IPS DF 6.9 (cell line): ENCODE measurements at regions not wholly inside any gene's neighbourhood (a gene's known extent, or its start where the extent isn't known, plus 50 kb on each side); places are given as distances from the start of the nearest gene placed in this dataset.

Source experiments
- DNase-seq: peaks from one replicate; pipeline ENCODE4 v3.0.0-alpha.2; 2013; ENCODE audit warnings: low read depth, low spot score
- H3K27ac ChIP-seq: one replicate; pipeline ENCODE4 v1.5.1; 2013; ENCODE audit warnings: low read length, control low read depth
- H3K27me3 ChIP-seq: 2 replicates; pipeline ENCODE4 v1.6.1; 2013; ENCODE audit warnings: mild to moderate bottlenecking, low read length; ENCODE audit not compliant: control insufficient read depth, insufficient read depth
- H3K36me3 ChIP-seq: 2 replicates; pipeline ENCODE4 v1.6.1; 2013; ENCODE audit warnings: low read length; ENCODE audit not compliant: control insufficient read depth, insufficient read depth
- H3K4me1 ChIP-seq: 2 replicates; pipeline ENCODE4 v1.6.1; 2013; ENCODE audit warnings: low read length; ENCODE audit not compliant: control insufficient read depth, insufficient read depth
- H3K4me3 ChIP-seq: 2 replicates; pipeline ENCODE4 v1.5.1; 2013; ENCODE audit warnings: mild to moderate bottlenecking, low read length
- H3K9me3 ChIP-seq: 2 replicates; pipeline ENCODE4 v1.6.1; 2013; ENCODE audit warnings: low read length, inconsistent platforms; ENCODE audit not compliant: control insufficient read depth, insufficient read depth
- WGBS: extraction: QIAGEN DNeasy Blood & Tissue Kit; methylation state at CpG from one replicate; pipeline ENCODE4 v1.1.7; 2013; ENCODE audit warnings: mixed read lengths, missing lambda C conversion rate; ENCODE audit not compliant: insufficient read length, insufficient coverage; 5-methylcytosine and 5-hydroxymethylcytosine counted together

DNA sequence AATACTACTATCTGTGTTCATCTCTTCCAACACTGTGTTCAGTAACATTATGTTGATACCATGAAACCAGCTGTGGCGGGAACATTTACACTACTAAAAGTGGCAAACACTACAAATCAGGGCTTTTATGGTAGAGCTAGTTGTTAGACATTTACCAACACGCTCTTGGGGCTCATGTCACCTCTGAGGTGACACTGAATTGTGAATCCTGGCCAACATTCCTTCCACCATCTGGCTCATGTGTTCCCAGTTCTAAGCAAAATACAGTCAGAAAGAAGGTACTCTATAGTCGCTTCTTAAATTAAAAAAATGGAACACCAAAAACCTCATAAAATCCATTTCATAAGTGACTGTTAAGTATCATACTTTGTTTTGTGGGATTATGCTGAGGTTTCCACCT lies 436.6 kb downstream of the FUT8 start:
- no peak for DNase-seq
- Histone ChIP-seq H3K27me3 (no peaks in the 10 kb centered on the region), H3K9me3 (no peaks in the 10 kb centered on the region), H3K27ac (no peak overlapping the region), H3K36me3 (no peaks in the 10 kb centered on the region), H3K4me3 (no peak overlapping the region), H3K4me1 (no peaks in the 10 kb centered on the region)
- WGBS, result no CpG with 5 or more reads among the region's 3 CpGs

DNA sequence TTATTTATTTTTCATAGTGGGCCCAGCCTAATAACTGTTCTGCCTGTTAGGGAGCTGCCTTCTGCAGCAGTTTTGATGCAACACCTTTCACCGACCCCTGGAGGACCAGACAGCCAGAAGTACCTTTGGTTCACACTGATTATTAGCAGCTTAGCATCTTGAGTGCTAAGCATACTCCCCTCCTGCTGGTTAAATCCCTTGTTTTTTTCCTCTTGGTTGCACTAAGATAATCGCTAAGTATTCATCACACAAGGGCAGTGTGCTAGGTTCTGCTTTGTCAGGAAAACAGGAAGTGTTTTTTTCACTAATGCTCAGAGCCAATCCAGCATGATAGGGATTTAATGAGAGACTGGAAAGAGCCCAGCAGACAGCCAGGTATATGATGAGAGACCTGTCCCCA lies 437.0 kb downstream of the FUT8 start:
- no peak for DNase-seq
- no peak overlapping the region for H3K4me3 ChIP-seq
- no peaks in the 10 kb centered on the region for H3K36me3 ChIP-seq
- no peak overlapping the region for H3K27ac ChIP-seq
- H3K9me3 ChIP-seq, result no peaks in the 10 kb centered on the region
- WGBS, result no CpG with 5 or more reads among the region's 2 CpGs
- H3K4me1 ChIP-seq, result no peaks in the 10 kb centered on the region
- no peaks in the 10 kb centered on the region for H3K27me3 ChIP-seq

DNA sequence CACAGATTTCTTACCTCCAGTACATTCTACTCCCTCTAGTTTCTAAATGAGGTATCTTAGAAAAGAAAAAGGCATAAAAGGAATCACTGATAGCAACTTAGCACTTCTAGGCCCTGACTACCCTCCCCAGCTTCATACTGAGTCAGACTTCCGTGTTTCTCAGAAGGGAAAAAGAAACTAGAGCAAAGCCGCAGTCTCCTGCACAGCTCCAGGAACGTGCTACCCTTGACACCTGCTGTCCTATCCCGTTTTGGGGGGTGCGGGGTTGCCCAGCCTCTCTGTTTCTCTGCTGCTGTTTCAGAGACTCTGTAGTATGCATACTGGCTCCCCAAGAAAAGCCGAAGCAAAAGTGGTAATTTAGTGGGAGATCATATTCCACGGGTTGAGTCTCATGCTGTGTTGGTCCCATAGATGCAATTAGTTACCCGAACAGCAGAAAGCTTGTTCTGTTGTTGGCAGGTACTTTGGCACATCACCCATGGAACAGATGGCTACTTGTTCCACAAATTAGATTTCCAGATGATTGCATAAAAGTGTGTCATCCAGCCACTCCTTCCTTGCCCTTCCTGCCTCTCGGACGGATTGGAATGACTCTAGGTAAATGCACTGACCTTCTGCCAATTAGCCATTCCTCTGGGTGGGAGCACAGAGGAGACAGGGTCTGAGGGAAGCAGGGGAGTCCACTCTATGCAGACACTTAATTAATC lies 438.1 kb downstream of the FUT8 start:
- WGBS, result no CpG with 5 or more reads among the region's 10 CpGs
- DNase-seq, result no peak
- H3K27ac ChIP-seq, result no peak overlapping the region
- no peak overlapping the region for H3K4me3 ChIP-seq
- no peaks in the 10 kb centered on the region for H3K4me1 ChIP-seq
- no peaks in the 10 kb centered on the region for H3K9me3 ChIP-seq
- no peaks in the 10 kb centered on the region for H3K36me3 ChIP-seq
- H3K27me3 ChIP-seq, result no peaks in the 10 kb centered on the region

DNA sequence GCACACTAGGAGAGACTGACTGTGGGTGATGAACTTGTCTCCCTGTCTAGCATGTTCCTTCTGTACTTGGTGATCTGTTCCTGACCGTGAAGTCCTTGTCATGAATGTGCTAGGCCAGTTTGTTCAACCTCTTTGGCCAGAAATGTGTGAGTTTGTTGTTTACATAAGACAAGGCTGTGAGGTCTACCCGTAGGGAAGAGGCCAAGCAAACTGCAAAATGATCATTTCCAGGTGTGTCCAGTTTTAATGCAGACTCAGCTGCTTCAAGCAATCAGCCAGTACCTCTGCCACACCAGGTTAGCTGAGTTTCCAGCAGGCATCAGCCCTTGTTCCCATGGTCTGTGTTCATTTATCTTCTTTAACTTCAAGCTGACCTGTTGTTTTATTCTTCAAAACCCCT lies 440.2 kb downstream of the FUT8 start:
- Histone ChIP-seq H3K4me1 (no peaks in the 10 kb centered on the region), H3K36me3 (no peaks in the 10 kb centered on the region), H3K27ac (no peak overlapping the region), H3K27me3 (no peaks in the 10 kb centered on the region), H3K9me3 (no peaks in the 10 kb centered on the region), H3K4me3 (no peak overlapping the region)
- no peak for DNase-seq
- WGBS, result no CpG with 5 or more reads among the region's 2 CpGs

DNA sequence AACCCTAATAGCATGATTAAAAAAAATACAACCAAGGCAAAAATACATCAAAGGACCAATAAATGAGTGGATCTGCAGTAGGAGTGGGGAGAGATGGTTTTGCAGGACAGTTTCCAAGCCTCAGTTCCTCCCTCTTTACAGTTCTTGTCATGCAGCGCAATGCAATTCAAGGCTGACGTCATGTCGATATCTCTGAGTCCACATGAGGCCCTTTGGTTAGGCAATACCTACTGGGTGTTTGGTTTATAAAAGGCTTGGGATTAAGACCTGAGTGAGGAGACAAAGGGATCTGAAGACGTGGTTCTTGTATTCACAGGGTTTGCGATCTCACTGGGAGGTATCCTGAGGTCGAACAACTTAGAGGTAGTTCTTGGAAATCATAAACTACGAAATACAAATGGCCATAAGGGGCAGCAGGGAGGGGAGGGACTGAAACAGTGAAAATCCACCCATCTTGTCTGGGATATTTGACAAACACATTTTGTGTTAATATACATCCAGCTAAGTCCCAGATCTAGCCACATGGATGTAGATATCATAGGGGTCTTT lies 441.0 kb downstream of the FUT8 start:
- H3K36me3 ChIP-seq, result no peaks in the 10 kb centered on the region
- H3K4me3 ChIP-seq, result no peak overlapping the region
- DNase-seq, result no peak
- no peak overlapping the region for H3K27ac ChIP-seq
- no CpG with 5 or more reads among the region's 7 CpGs for WGBS
- H3K4me1 ChIP-seq, result no peaks in the 10 kb centered on the region
- no peaks in the 10 kb centered on the region for H3K27me3 ChIP-seq
- no peaks in the 10 kb centered on the region for H3K9me3 ChIP-seq

DNA sequence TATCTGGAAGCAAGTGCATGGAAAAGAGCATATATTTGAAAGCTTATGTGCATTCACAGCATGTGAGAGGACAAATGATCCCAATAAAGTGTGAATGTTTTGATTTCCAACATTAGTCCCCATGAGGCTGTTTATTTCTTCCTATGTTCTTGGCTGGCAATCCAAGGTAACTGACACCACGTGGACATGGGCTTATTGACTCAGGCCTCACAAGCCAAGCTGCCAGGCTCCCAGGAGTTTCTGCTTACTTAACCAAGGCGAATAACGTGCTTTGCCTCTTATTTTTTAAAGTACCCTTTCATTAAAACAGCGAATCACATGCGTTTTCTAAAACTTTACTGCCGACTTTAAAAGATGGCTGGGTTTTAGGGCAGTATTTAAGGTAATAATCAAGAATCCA lies 441.7 kb downstream of the FUT8 start:
- no CpG with 5 or more reads among the region's 6 CpGs for WGBS

DNA sequence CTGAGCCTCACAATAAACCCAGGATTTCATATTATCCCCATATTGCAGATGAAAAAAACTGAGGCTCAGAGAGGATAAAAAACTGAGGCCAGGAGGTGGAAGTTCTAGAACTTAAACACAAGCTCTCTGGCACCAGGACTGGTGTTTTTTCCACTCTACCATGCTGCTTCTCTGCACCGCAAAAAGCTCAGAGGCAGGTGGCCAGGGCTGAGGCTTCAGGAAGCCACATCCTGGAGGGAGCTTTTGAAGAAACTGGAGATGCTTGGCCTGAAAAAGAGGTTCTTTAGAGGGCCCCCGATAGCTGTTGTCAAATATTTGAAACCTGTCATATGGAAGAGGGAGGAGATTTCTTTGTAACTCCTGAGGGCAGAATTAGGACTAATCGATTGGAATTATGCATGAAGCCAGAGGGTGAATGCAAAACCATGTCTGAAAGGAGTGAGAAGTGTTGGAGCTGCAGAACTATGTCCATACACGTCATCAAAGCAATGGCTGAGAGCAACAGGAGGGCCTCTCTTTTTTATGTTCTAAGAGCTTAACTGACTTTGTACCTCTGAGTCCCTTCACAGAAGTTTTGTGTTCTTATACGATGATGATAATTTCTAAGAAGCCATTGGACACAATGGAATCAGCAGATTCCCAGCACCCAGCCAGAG lies 448.6 kb downstream of the FUT8 start:
- no peak overlapping the region for H3K27ac ChIP-seq
- no peak overlapping the region for H3K4me3 ChIP-seq
- H3K9me3 ChIP-seq, result no peaks in the 10 kb centered on the region
- DNase-seq, result no peak
- WGBS, result no CpG with 5 or more reads among the region's 5 CpGs
- H3K36me3 ChIP-seq, result no peaks in the 10 kb centered on the region
- H3K27me3 ChIP-seq, result no peaks in the 10 kb centered on the region
- H3K4me1 ChIP-seq, result no peaks in the 10 kb centered on the region

More for the DNA sequence above, 441.7 kb downstream of the FUT8 start:
- no peak for DNase-seq
- Histone ChIP-seq H3K4me1 (no peaks in the 10 kb centered on the region), H3K36me3 (no peaks in the 10 kb centered on the region), H3K27me3 (no peaks in the 10 kb centered on the region), H3K27ac (no peak overlapping the region), H3K9me3 (no peaks in the 10 kb centered on the region), H3K4me3 (no peak overlapping the region)

DNA sequence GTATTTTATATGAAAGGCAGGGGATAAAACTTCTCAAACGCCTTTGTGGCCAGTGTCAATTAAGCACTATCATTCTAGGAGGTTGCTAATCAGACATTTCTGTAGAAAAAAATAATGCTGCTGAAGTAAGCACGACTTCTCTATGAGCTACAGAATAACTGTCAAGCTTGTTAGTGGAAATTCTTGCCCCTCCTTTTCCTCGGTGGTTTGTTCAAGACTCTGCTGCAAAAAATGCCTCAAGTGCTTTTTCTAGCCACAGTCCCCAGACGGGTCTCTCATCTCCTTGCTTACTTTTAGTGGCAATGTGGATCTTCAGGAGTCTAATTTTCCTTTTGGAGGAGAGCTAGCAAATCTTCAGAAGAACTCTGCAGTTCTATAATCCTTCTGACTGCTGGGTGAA lies 452.0 kb downstream of the FUT8 start:
- DNase-seq, result no peak
- no peak overlapping the region for H3K27ac ChIP-seq
- no peak overlapping the region for H3K4me3 ChIP-seq
- no peaks in the 10 kb centered on the region for H3K4me1 ChIP-seq
- WGBS, result no CpG with 5 or more reads among the region's 4 CpGs
- H3K9me3 ChIP-seq, result no peaks in the 10 kb centered on the region
- no peaks in the 10 kb centered on the region for H3K27me3 ChIP-seq
- no peaks in the 10 kb centered on the region for H3K36me3 ChIP-seq

DNA sequence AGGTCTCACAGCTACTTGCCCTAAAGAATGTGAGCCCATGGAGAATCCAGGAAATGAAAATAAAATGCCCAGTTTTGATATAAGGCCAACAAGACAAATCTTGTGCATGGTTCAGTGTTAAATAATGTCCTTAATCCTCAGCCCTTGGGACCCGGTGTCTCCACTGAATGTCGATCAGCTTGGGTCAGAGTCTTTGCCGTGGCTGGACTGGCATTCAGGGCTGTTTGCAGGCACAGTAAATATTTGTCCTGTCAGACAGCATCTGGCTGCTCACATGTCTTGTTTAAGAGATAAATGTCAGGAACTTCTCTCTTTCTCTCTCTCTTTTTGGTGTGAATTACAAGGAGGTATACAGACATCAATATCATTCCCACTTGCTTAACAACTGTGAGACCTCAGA lies 452.5 kb downstream of the FUT8 start:
- WGBS, result no CpG with 5 or more reads among the region's 3 CpGs
- H3K9me3 ChIP-seq, result no peaks in the 10 kb centered on the region
- H3K4me1 ChIP-seq, result no peaks in the 10 kb centered on the region
- DNase-seq, result no peak
- no peaks in the 10 kb centered on the region for H3K36me3 ChIP-seq
- no peaks in the 10 kb centered on the region for H3K27me3 ChIP-seq
- no peak overlapping the region for H3K4me3 ChIP-seq
- no peak overlapping the region for H3K27ac ChIP-seq

DNA sequence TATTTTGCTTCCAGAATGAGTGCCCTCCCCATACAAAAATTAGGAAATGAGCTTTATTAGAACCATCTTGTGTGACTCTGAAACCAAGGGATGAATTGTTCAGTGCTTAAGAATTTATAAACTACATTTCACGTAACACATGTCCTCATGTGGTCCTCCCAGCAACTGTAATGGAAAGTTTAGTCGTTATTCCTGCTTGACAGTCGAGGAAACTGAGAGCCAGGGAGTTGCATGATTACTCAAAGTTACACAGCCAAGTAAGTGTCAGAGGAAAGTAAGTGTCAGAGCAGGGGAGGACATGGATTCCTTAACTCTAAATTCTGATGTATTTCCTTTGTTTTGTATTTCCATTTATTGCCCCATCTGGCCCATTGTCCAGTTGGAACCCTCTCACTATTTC lies 453.9 kb downstream of the FUT8 start:
- Histone ChIP-seq H3K4me3 (no peak overlapping the region), H3K4me1 (no peaks in the 10 kb centered on the region), H3K9me3 (no peaks in the 10 kb centered on the region), H3K27ac (no peak overlapping the region), H3K36me3 (no peaks in the 10 kb centered on the region), H3K27me3 (no peaks in the 10 kb centered on the region)
- DNase-seq, result no peak
- WGBS, result no CpG with 5 or more reads among the region's 3 CpGs

DNA sequence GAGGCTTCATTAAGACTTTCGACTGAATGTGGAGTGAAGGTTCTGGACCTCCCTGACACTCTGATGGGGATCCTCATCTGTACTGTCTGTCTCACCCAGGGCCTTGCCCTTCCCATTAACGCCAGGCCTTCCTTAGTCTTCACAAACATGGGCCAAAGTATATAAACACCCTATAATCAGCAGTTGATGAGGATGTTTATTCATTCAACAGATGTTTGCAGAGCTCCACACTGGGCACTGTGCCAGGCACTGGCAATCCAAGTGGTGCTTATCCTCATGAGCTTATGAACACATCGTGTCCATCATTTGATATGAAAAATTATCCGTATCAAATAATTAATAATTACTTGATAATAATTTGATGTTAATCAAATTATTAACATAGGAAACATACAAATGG lies 454.4 kb downstream of the FUT8 start:
- Histone ChIP-seq H3K9me3 (no peaks in the 10 kb centered on the region), H3K27ac (no peak overlapping the region), H3K27me3 (no peaks in the 10 kb centered on the region), H3K4me3 (no peak overlapping the region), H3K36me3 (no peaks in the 10 kb centered on the region), H3K4me1 (no peaks in the 10 kb centered on the region)
- DNase-seq, result no peak
- WGBS, result no CpG with 5 or more reads among the region's 4 CpGs
